NB4 (cell line): ENCODE measurements at regions not wholly inside any gene's neighbourhood (a gene's known extent, or its start where the extent isn't known, plus 50 kb on each side); places are given as distances from the start of the nearest gene placed in this dataset.

Source experiments
- DNase-seq: peaks from one replicate; pipeline ENCODE4 v3.0.0; 2010; ENCODE audit warnings: low read depth
- H3K4me3 ChIP-seq: one replicate; pipeline ENCODE4 v1.5.1; 2011; ENCODE audit warnings: mild to moderate bottlenecking, low read depth, low read length, moderate library complexity
- CTCF ChIP-seq: IDR thresholded peaks from one replicate; pipeline ENCODE4 v1.5.1; 2012; ENCODE audit warnings: low read depth, low read length
- MYC ChIP-seq: IDR thresholded peaks from 2 replicates; pipeline ENCODE4 v1.6.1; 2011; ENCODE audit warnings: low read depth, low read length
- POLR2A ChIP-seq: IDR thresholded peaks from 2 replicates; pipeline ENCODE4 v1.6.1; 2011; ENCODE audit warnings: mild to moderate bottlenecking; ENCODE audit not compliant: insufficient read length; ENCODE audit errors: extremely low read depth
- TF ChIP-seq, protein P1 (sequence below): IDR thresholded peaks from 2 replicates; pipeline ENCODE4 v1.6.1; 2011; ENCODE audit warnings: low read depth, low read length

GRCh38 chr9:30757723-30758122, 1626.7 kb upstream of the ACO1 start:
- no peak for TF ChIP-seq CTCF
- TF ChIP-seq, protein P1, sequence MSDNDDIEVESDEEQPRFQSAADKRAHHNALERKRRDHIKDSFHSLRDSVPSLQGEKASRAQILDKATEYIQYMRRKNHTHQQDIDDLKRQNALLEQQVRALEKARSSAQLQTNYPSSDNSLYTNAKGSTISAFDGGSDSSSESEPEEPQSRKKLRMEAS, result no peak
- TF ChIP-seq MYC, result no peak
- TF ChIP-seq POLR2A, result no peak
- DNase-seq, result no peak
- H3K4me3 ChIP-seq, result no peak overlapping the region

- H3K4me3 ChIP-seq, result no peak overlapping the region
- TF ChIP-seq MYC (no peak), POLR2A (no peak), CTCF (no peak)
- TF ChIP-seq, protein P1, result no peak
- DNase-seq, result no peak
Observed at GRCh38 chr9:30758726-30759446, 1625.6 kb upstream of the ACO1 start.

GRCh38 chr9:30765318-30765717, 1619.1 kb upstream of the ACO1 start:
- no peak overlapping the region for H3K4me3 ChIP-seq
- no peak for TF ChIP-seq CTCF
- no peak for TF ChIP-seq MYC
- no peak for DNase-seq

DNA sequence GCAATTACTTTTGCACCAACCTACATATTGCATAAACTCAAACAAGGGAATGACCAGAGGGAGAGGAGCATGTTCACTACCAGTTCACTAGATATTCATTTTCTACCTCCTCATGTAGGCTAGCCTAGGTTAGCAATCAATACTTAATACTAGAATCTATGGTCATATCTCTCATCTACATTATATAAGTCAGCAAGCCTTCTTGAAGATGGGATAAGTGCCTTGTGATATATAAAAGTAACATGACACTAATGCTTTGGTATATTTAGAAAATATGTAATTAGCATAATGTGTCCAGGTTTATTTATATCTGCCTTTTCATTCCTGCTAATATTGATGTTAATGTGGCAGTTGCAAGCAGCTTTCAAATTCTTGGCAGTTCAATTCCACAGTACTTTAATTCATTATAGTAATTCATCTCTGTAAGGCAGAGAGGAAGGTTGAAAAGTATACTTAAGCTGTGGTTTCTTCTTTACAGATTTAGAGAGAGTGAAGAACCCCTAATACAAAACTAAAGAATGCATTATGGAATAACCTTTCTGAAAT, 1613.2 kb upstream of the ACO1 start:
- H3K4me3 ChIP-seq, result no peak overlapping the region
- no peak for TF ChIP-seq MYC
- TF ChIP-seq, protein P1, result no peak
- TF ChIP-seq CTCF, result no peak
- TF ChIP-seq POLR2A, result no peak
- no peak for DNase-seq

DNA sequence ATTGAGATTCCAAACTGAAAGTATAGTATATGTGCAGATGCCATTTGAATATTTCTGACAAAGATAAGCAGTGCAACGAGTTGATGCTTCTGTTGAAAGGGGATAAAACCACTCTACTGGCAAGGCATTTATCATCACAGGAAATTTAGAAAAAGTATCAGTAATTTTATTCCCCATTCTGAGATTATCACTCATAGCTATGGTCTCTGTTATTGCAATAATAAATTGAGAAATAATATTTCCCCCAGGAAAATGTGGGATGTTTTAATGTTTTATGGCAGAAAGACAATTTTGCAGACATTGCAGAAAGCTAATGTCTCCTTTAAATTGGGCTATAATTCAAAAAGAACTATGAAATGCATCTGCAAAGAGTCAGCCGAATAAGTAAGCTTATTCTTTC, 1612.7 kb upstream of the ACO1 start:
- no peak for DNase-seq
- TF ChIP-seq MYC (no peak), CTCF (no peak), POLR2A (no peak)
- TF ChIP-seq, protein P1, result no peak
- H3K4me3 ChIP-seq, result no peak overlapping the region

- TF ChIP-seq, protein P1, result no peak
- no peak for TF ChIP-seq POLR2A
- no peak for TF ChIP-seq MYC
- TF ChIP-seq CTCF, result no peak
- no peak overlapping the region for H3K4me3 ChIP-seq
- no peak for DNase-seq
Observed at GRCh38 chr9:30773427-30773826, 1611.0 kb upstream of the ACO1 start.
